Heart left ventricle (tissue), 16 donors: ENCODE measurements at regions not wholly inside any gene's neighbourhood (a gene's known extent, or its start where the extent isn't known, plus 50 kb on each side); places are given as distances from the start of the nearest gene placed in this dataset.

ENCODE experiments used
- ATAC-seq, 4 donors: fragments of 200-7000 bp; cut with Tn5 transposase; one replicate each; pipeline ENCODE4 v1.9.1; 2020 to 2022; ENCODE audit warnings: moderate library complexity in 4 of 4, mild to moderate bottlenecking in 3 of 4, moderate number of reproducible peaks in 1 of 4
- DNase-seq, 5 donors: peaks; one replicate each; pipeline ENCODE4 v3.0.0-alpha.2; 2020
- H3K27ac ChIP-seq, 12 donors: fragments of 200-600 bp; sonication (generic) in 4 of 12; one replicate each; pipeline versions ENCODE4 v1.5.0 to v1.8.0; 2016 to 2022; ENCODE audit warnings: mild to moderate bottlenecking in 2 of 12
- H3K27me3 ChIP-seq, 9 donors: fragments of 200-600 bp; sonication (generic) in 2 of 9; one replicate each; pipeline versions ENCODE4 v1.5.1 to v1.8.0; 2016 to 2022; ENCODE audit warnings: mild to moderate bottlenecking in 3 of 9
- H3K36me3 ChIP-seq, 9 donors: fragments of 200-600 bp; sonication (generic) in 2 of 9; one replicate each; pipeline versions ENCODE4 v1.5.0 to v1.8.0; 2018 to 2022; ENCODE audit warnings: mild to moderate bottlenecking in 2 of 9
- H3K4me1 ChIP-seq, 12 donors: fragments of 200-600 bp; sonication (generic) in 4 of 12; one replicate each; pipeline versions ENCODE4 v1.5.0 to v1.8.0; 2016 to 2022; ENCODE audit warnings: mild to moderate bottlenecking in 3 of 12
- H3K4me3 ChIP-seq, 12 donors: fragments of 200-600 bp; sonication (generic) in 4 of 12; one replicate each; pipeline versions ENCODE4 v1.5.0 to v1.8.0; 2017 to 2022; ENCODE audit warnings: mild to moderate bottlenecking in 9 of 12, moderate library complexity in 4 of 12
- H3K9me3 ChIP-seq, 12 donors: fragments of 200-600 bp; sonication (generic) in 4 of 12; one replicate each; pipeline versions ENCODE4 v1.5.0 to v1.8.0; 2016 to 2022; ENCODE audit warnings: mild to moderate bottlenecking in 1 of 12
- POLR2A ChIP-seq, 2 donors: fragments of 450-650 bp; IDR thresholded peaks; one replicate each; pipeline ENCODE4 v1.6.1; 2017; ENCODE audit warnings: antibody characterized with exemption in 2 of 2, mild to moderate bottlenecking in 2 of 2, moderate library complexity in 2 of 2
- WGBS, 4 donors: extraction: QIAGEN DNeasy Blood & Tissue Kit in 2 of 4; methylation state at CpG; one replicate each; pipeline versions ENCODE4 v1.1.5 to v1.1.7; 2013 to 2018; 5-methylcytosine and 5-hydroxymethylcytosine counted together
- intact Hi-C, 10 donors: fragments of 100-400 bp; cut with DNase I; formaldehyde crosslinking; loops; one replicate each; pipeline versions ENCODE4 v1.11.1 to v1.14.2; 2022
- TF ChIP-seq, protein P1 (sequence below), 12 donors: fragments of 200-600 bp; sonication (generic) in 4 of 12; IDR thresholded peaks; one replicate each; pipeline versions ENCODE4 v1.5.0 to v1.8.0; 2018 to 2022; ENCODE audit warnings: antibody characterized with exemption in 12 of 12, mild to moderate bottlenecking in 5 of 12
- donor health status: ischemic (EF 13 %, LVEDD 7.1; RV severe dilation, severe dysfunction).
- donor health status: healthy with polysubstance abuse.
- donor health status: DM: no; HTN: yes; CAD: no.
- donor health status: DM: no; HTN: no; CAD: no.
- donor health status: ischemic (EF 25% LVEDD 6.9; RV normal size, moderate dysfunction).
- donor health status: ischemic (EF 25% LVEDD 5.7; RV mildly dilated, moderate dysfunction).
- donor health status: healthy.
- donor health status: DM: yes; HTN: yes; CAD: no.
- donor health status: ischemic (EF 35%, LVEDD 5.7; RV mildly dilated, moderate dysfunction).
- donor health status: nonischemic (EF 11% LVEDD 7.7; RV severe dilation, severe dysfunction).
- donor health status: DM: yes; HTN: yes; CAD: no.
- donor health status: PGD.
- donor health status: ischemic (EF 29% LVEDD 5.4; RV normal size, mild dysfunction).
- donor health status: nonischemic (EF 23%, LVEDD 6.1; RV moderate dilation, normal function).

DNA sequence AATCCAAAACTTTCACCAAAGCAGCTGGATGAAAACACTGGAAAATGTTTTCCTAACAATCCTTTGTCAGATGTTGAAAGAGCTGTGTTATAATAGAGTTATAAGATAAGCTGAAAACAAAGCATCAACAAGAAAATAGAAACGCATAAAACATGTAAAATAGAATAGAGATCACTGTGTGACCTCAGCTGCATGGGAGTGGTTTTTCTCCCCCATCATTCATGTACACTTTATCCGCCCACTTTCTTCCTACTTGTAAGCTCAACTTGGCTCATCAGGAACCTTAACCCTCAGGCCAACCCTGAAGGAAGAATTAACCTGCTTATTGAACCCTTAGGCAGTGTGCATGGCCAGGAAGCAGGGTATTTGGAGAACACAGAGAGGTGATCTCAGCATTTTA is 238.5 kb upstream of the PMFBP1 start:
- Histone ChIP-seq H3K4me3 (no peak overlapping the region), H3K27ac (no peak overlapping the region), H3K27me3 (no peaks in the 10 kb centered on the region), H3K9me3 (peaks cover 0 to 3% (median 0%) of the 10 kb centered on the region in 12 donors), H3K4me1 (no peaks in the 10 kb centered on the region), H3K36me3 (no peaks in the 10 kb centered on the region)
- ATAC-seq (no peak), DNase-seq (no peak)
- WGBS, 4 donors: 72 to 84% (median 77%) methylated on average over 2 of the region's 2 CpGs
- intact Hi-C loops: no loop called here
- no peak for TF ChIP-seq POLR2A (IDR thresholded peaks at IDR 0.05)
- TF ChIP-seq, protein P1, sequence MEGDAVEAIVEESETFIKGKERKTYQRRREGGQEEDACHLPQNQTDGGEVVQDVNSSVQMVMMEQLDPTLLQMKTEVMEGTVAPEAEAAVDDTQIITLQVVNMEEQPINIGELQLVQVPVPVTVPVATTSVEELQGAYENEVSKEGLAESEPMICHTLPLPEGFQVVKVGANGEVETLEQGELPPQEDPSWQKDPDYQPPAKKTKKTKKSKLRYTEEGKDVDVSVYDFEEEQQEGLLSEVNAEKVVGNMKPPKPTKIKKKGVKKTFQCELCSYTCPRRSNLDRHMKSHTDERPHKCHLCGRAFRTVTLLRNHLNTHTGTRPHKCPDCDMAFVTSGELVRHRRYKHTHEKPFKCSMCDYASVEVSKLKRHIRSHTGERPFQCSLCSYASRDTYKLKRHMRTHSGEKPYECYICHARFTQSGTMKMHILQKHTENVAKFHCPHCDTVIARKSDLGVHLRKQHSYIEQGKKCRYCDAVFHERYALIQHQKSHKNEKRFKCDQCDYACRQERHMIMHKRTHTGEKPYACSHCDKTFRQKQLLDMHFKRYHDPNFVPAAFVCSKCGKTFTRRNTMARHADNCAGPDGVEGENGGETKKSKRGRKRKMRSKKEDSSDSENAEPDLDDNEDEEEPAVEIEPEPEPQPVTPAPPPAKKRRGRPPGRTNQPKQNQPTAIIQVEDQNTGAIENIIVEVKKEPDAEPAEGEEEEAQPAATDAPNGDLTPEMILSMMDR (IDR thresholded peaks at IDR 0.05): no peak

DNA sequence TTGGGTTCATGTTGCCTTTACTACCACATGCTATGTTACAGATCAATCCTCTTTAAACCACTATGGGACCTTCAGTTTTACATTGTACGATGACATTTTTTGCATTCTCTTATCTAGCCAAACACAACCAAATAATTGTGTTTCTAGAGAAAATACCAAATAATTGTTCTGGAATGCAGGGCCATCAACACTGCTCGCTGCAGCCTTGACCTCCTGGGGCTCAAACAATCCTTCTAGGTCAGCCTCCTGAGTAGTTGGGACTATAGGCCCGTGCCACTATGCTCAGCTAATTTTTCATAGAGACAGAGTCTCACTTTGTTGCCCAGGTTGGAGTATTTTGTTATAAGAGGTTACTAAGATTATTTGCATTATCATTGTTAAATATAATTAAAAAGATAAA is 237.5 kb upstream of the PMFBP1 start:
- 69 to 85% (median 72%) methylated on average over 3 of the region's 3 CpGs for WGBS, 4 donors
- intact Hi-C loops: loop anchor here in 3 of 10 donors (10.0 kb wide), 1 partner anchor 1465 kb away; no protein-coding TSS in a partner anchor
- H3K4me3 ChIP-seq: no peak overlapping the region
- DNase-seq (no peak), ATAC-seq (no peak)
- no peaks in the 10 kb centered on the region for H3K36me3 ChIP-seq
- H3K27ac ChIP-seq: no peak overlapping the region
- no peaks in the 10 kb centered on the region for H3K9me3 ChIP-seq
- no peaks in the 10 kb centered on the region for H3K4me1 ChIP-seq
- TF ChIP-seq, protein P1 (IDR thresholded peaks at IDR 0.05): no peak
- H3K27me3 ChIP-seq: no peaks in the 10 kb centered on the region

DNA sequence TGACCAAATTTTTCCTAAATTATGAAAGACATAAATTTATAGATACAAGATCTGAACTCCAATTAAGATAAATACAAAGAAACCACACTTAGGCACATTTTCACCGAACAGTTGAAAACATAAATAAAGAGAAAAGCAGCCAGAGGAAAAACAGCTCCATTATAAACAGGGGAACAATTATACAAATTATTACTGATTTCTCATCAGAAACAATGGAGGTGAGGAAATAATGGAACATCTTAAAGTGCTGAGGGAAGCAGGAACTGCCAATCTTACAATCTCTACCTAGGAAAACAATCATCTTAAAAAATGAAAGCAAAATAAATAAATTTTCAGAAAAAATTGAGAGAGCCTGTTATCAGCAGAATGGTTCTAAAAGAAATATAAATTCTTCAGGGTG is 234.4 kb upstream of the PMFBP1 start:
- TF ChIP-seq, protein P1 (IDR thresholded peaks at IDR 0.05): no peak
- TF ChIP-seq POLR2A (IDR thresholded peaks at IDR 0.05): no peak
- H3K4me3 ChIP-seq: no peak overlapping the region
- H3K4me1 ChIP-seq: no peaks in the 10 kb centered on the region
- no peaks in the 10 kb centered on the region for H3K27me3 ChIP-seq
- H3K9me3 ChIP-seq: no peaks in the 10 kb centered on the region
- WGBS, 4 donors: 90 to 96% (median 93%) methylated on average over 1 of the region's 1 CpG
- intact Hi-C loops: loop anchor here in 3 of 10 donors (10.0 kb wide), 1 partner anchor 1468 kb away; no protein-coding TSS in a partner anchor
- no peak for DNase-seq
- no peak overlapping the region for H3K27ac ChIP-seq
- ATAC-seq: no peak
- H3K36me3 ChIP-seq: no peaks in the 10 kb centered on the region

DNA sequence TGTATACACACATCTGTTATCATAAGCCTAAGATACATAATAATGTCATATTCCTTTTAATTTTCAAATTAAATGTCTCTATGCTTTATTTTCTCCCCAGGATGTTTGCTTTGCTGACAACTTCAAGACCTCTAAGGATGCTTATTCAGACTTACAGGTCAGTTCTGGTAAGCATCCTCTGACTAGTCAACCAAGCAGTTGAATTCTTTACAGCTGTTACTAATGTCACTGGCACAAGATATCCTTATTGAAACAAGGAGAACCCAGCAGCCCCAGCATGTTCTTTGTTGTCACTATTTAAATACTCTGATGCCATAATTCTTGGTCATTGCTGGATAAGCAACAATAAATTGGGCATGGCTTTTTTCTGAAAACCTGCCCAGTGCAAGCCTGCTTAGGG is 232.3 kb upstream of the PMFBP1 start:
- H3K4me3 ChIP-seq: no peak overlapping the region
- intact Hi-C loops: loop anchor here in 4 of 10 donors (5.0 to 10.0 kb wide), 2 partner anchors 1471 to 1473 kb away; no protein-coding TSS in a partner anchor
- H3K27me3 ChIP-seq: no peaks in the 10 kb centered on the region
- H3K4me1 ChIP-seq: no peaks in the 10 kb centered on the region
- H3K36me3 ChIP-seq: no peaks in the 10 kb centered on the region
- no peak overlapping the region for H3K27ac ChIP-seq
- DNase-seq: no peak
- H3K9me3 ChIP-seq: no peaks in the 10 kb centered on the region
- TF ChIP-seq, protein P1 (IDR thresholded peaks at IDR 0.05): no peak
- no peak for TF ChIP-seq POLR2A (IDR thresholded peaks at IDR 0.05)
- no peak for ATAC-seq
